ENCODE measurements at regions not wholly inside any gene's neighbourhood (a gene's known extent, or its start where the extent isn't known, plus 50 kb on each side); places are given as distances from the start of the nearest gene placed in this dataset.
"Not testable (repeated sequence)": the region's sequence is repeated elsewhere in the genome, so short reads cannot be mapped to it uniquely, and the experiment has no call there.

DNA sequence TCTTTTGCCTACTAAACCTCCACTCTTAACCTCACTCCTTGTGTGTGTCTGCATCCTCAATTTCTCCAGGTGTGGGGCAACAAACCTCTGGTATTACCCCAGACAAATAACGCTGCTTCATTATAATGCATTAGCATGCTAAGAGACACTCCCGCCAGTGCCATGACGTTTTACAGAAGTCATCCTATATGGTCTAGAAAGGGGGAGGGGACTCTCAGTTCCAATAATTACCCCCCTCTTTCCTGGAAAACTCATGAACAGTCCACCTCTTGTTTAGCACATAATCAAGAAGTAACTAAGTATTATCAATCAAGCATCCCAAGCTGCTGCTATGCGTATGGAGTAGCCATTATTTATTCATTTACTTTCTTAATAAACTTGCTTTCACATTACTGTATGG, 364.5 kb downstream of the TYW1 start:
- no peak for DNase-seq

DNA sequence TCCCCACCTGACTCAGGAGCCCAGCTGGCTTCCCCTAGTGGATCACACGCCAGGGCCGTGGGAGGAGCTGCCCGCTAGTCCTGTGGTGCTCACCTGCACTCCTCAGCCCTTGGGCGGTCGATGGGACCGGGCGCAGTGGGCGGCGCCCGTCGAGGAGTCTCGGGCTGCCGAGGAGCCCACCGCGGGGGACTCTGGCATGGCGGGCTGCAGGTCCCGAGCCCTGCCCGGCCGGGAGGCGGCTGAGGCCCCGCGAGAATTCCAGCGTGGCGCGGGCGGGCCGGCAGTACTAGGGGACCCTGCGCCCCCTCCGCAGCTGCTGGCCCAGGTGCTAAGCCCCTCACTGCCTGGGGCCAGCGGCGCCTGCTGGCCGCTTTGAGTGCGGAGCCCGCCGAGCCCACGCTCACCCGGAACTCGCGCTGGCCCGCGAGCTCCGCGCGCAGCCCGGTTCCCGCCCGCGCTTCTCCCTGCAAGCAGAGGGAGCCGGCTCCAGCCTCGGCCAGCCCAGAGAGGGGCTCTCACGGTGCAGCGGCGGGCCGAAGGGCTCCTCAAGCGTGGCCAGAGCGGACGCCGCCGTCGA, 367.9 kb downstream of the TYW1 start:
- no peak for DNase-seq

GRCh38 chr7:67371429-67372305, 375.0 kb downstream of the TYW1 start:
- DNase-seq, result peak; percentile 59

DNA sequence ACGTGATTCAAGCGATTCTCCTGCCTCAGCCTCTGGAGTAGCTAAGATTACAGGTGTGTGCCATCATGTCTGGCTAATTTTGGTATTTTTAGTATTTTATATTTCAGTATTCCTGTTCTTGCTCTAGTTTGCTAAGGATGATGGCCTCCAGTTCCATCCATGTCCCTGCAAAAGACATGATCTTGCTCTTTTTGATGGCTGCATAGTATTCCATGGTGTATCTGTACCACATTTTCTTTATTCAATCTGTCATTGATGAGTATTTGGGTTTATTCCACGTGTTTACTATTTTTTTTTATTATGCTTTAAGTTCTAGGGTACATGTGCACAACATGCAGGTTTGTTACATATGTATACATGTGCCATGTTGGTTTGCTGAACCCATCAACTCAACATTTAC, 376.8 kb downstream of the TYW1 start:
- not testable (repeated sequence) for DNase-seq

DNA sequence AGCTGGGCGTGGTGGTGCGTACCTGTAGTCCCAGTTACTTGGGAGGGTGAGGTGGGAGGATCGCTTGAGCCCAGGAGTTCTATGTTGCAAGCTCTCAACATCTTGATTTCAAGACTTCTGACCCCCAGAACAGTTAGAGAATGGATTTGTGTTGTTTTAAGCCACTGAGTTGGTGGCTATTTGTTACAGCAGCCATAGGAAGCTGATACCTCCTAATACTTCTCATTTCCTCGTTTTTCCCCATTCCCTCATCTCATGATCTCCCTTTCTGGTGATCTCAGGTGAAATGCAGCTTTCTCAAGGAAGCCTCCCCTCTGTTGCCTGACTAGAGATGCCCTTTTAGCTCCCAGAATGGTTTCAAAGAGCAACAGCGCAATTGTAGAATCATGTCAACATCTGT, 378.8 kb downstream of the TYW1 start:
- DNase-seq, result no peak

DNA sequence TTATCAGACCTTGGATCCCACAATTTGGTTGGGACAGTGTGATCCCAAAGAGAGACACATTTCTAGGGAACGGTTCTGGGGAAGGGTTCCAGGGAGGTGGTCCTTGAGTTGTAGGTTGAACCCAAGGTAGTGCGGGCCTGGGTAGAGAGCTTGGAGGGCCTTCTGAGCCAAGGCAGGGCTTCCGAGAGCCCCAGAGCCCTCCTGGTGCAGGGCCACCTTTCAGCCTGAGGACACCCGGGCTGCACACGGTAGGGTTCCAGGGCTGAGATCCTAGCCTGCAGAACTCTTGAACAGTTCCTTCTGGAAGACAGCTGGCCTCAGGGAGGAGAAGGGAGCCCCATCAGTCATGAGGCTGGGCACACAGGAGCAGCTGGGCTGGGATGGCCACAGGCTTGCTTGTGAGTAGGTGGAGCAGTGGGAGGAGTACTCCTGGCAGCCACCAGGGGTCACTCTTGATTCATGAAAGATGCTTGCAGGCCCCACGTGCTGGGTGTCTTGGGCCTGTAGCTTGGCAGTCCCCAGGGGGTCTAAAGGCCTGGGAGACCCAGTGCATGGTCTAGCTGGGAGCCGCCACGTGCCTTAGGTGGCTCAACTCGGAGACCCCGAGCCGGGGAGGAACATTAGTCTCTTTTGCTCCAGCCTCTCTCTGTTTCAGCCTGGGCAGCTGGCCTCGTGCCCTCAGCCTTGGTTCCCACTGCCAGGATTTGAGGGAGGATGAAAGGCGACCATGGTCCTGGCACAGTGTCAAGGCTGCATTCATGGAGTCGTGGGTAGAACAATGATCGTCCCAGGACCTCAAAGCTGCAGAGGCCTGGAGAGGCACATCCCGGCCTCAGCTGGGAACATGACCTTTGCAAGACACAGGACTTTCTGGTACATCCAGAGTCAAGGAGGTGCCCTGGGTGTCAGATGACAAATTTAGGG, 381.6 kb downstream of the TYW1 start:
- peak; percentile 65 for DNase-seq

DNA sequence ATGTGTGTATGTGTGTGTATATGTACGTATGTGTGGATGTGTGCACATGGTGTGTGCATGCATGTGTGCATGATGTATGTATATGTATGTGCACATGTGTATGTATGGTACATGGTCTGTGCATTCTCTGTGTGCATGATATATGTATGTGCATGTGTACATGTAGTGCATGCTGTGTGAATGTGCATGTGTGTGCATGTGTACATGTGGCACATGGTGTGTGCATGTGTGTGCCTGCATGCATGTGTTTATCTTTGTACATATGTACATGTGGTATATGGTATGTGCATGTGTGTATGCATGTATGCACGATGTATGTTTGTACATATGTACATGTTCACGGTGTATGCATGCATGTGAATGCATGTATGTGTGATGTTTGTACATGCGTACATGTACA, 383.7 kb downstream of the TYW1 start:
- DNase-seq, result no peak

- DNase-seq, result no peak
Measured at GRCh38 chr7:67380858-67381257, 384.2 kb downstream of the TYW1 start.

GRCh38 chr7:67387851-67388250, 391.2 kb downstream of the TYW1 start:
- DNase-seq, result no peak

- DNase-seq, result no peak
Measured at GRCh38 chr7:67391168-67391567, 394.5 kb downstream of the TYW1 start.

GRCh38 chr7:67392596-67393438, 396.2 kb downstream of the TYW1 start:
- DNase-seq, result peak; percentile 31

DNA sequence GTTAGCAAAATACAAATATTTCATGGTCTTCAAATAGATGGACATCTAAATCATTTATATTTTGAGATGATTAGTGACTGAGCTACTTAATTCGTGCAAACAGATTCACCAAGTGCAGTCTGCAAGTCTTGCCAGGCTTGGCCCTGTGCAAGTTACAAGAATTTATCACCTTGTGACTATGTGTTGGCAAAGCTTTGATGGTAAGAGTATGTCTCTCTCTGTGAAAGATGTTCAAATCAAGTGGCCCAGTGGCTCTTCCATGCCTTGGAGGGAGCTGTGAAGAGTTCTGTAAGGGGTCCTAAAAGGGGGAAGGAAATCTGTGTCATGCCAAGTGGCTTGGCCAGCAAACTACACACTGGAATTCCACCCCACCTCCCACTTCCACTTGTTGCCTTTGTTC, 397.3 kb downstream of the TYW1 start:
- DNase-seq, result no peak

GRCh38 chr7:67398916-67399315, 402.3 kb downstream of the TYW1 start:
- DNase-seq, result no peak

- DNase-seq, result no peak
Measured at GRCh38 chr7:67401492-67401891, 404.9 kb downstream of the TYW1 start.

DNA sequence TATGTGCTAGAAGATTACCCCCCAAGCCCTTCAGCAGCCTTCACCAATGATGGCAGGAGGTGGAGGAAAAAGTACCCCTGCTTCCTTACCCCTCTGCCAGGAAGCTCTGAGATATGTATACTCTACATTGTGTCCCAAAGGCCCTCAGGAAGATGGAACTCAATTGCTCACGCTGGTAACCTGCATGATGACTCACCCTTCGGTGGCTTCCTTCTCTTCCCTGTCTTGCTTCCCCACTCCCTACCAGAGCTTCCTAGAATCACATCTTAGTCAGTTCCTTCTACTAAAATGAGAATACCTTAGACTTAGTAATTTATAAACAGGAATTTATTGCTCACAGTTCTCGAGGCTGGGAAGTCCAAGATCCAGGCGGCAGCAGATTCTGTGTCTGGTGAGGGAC, 405.6 kb downstream of the TYW1 start:
- no peak for DNase-seq

DNA sequence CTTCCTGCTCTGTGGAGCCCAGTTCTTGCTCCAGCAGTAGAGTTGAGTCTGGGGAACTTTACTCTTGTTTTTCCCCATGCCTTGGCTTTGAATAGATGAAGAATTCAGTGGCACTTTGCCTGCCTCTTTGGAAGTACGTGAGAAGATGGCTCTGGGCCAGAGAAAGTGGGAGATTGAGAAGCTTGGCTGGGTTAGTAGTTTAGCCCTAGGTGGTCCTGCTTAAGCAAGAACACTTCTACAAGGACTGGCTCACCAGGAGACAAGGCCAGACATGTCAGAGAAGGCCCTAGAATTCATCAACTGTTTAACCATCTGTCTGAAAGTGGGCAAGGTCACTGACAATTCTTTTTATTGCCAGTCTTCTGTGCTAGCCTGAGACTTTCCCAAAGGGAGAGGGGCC, 410.3 kb downstream of the TYW1 start:
- DNase-seq, result no peak

- no peak for DNase-seq
Measured at GRCh38 chr7:67407392-67408071, 410.9 kb downstream of the TYW1 start.

- DNase-seq, result no peak
Measured at GRCh38 chr7:67408109-67408508, 411.5 kb downstream of the TYW1 start.

- DNase-seq, result peak; percentile 89
Measured at GRCh38 chr7:67413670-67414069, 417.0 kb downstream of the TYW1 start.

DNA sequence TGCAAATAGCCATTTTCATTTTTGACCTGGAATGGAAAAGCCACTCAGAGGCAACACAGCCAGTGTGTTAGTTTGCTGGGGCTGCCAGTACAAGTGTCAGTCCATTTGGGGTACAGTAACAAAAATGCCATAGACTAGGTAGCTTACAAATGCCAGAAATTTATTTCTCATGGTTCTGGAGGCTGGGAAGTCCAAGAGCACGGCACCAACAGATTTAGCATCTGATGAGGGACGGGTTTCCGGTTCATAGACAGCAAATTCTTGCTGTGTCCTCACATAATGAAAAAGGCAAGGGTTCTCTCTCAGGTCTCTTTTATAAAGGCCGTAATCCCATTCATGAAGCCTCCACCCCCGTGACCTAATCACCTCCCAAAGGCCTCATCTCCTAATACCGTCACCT, 418.2 kb downstream of the TYW1 start:
- DNase-seq, result no peak

DNA sequence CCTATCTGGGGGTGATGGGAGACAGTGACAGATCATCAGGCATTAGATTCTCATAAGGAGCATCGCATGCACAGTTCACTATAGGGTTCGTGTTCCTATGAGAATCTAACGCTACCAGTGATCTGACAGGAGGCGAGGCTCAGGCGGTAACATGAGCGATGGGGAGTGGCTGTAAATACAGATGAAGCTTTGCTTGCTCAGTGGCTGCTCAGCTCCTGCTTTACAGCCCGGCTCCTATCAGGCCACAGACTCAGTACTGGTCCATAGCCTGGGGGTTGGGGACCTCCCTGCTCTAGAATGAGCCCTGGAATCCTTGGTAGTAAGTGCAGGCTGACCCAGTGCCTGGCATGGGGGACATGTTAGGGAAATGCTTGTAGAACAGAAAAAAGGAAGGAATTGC, 426.0 kb downstream of the TYW1 start:
- no peak for DNase-seq

- DNase-seq, result no peak
Measured at GRCh38 chr7:67423065-67423464, 426.4 kb downstream of the TYW1 start.

Data from NCI-H510A treated with DMSO at 0.1 percent for 48 hours (cell line).